GM21390 (cell line): ENCODE measurements at regions not wholly inside any gene's neighbourhood (a gene's known extent, or its start where the extent isn't known, plus 50 kb on each side); places are given as distances from the start of the nearest gene placed in this dataset.
A peak's percentile ranks its signal among the peaks of the same experiment; 100 is the strongest.
"Not testable (repeated sequence)": the region's sequence is repeated elsewhere in the genome, so short reads cannot be mapped to it uniquely, and the experiment has no call there.

Experiments used
- ATAC-seq: cut with Tn5 transposase; IDR thresholded peaks from one replicate; pipeline ENCODE4 v1.9.1; 2021; ENCODE audit not compliant: unreplicated experiment

- ATAC-seq: no peak
Measured at GRCh38 chr3:118637846-118638245, 396.8 kb downstream of the IGSF11 start.

- ATAC-seq: peak; percentile 74
Measured at GRCh38 chr3:118641608-118642007, 393.0 kb downstream of the IGSF11 start.

GRCh38 chr3:118671192-118671591 is 363.5 kb downstream of the IGSF11 start:
- ATAC-seq: no peak

GRCh38 chr3:118675305-118675704 is 359.3 kb downstream of the IGSF11 start:
- ATAC-seq: no peak

- ATAC-seq: not testable (repeated sequence)
Measured at GRCh38 chr3:118678663-118679062, 356.0 kb downstream of the IGSF11 start.

GRCh38 chr3:118682921-118683320 is 351.7 kb downstream of the IGSF11 start:
- no peak for ATAC-seq

- ATAC-seq: no peak
Measured at GRCh38 chr3:118683636-118684035, 351.0 kb downstream of the IGSF11 start.

- no peak for ATAC-seq
Measured at GRCh38 chr3:118688396-118688884, 346.2 kb downstream of the IGSF11 start.

- ATAC-seq: no peak
Measured at GRCh38 chr3:118692416-118692815, 342.2 kb downstream of the IGSF11 start.

- no peak for ATAC-seq
Measured at GRCh38 chr3:118705487-118706219, 329.0 kb downstream of the IGSF11 start.

- ATAC-seq: no peak
Measured at GRCh38 chr3:118707991-118708390, 326.7 kb downstream of the IGSF11 start.

GRCh38 chr3:118710532-118710931 is 324.1 kb downstream of the IGSF11 start:
- ATAC-seq: no peak

GRCh38 chr3:118713502-118714207 is 321.0 kb downstream of the IGSF11 start:
- ATAC-seq: no peak

GRCh38 chr3:118714800-118715199 is 319.8 kb downstream of the IGSF11 start:
- no peak for ATAC-seq

- ATAC-seq: no peak
Measured at GRCh38 chr3:118729546-118729945, 305.1 kb downstream of the IGSF11 start.

- ATAC-seq: no peak
Measured at GRCh38 chr3:118734664-118735063, 300.0 kb downstream of the IGSF11 start.

- ATAC-seq: no peak
Measured at GRCh38 chr3:118736107-118736506, 298.5 kb downstream of the IGSF11 start.

GRCh38 chr3:118740722-118741290 is 293.8 kb downstream of the IGSF11 start:
- ATAC-seq: no peak

- ATAC-seq: no peak
Measured at GRCh38 chr3:118742760-118743159, 291.9 kb downstream of the IGSF11 start.

GRCh38 chr3:118744186-118744585 is 290.5 kb downstream of the IGSF11 start:
- no peak for ATAC-seq

- ATAC-seq: no peak
Measured at GRCh38 chr3:118754406-118755252, 280.0 kb downstream of the IGSF11 start.
